ENCODE measurements at regions not wholly inside any gene's neighbourhood (a gene's known extent, or its start where the extent isn't known, plus 50 kb on each side); places are given as distances from the start of the nearest gene placed in this dataset.
"Not testable (repeated sequence)": the region's sequence is repeated elsewhere in the genome, so short reads cannot be mapped to it uniquely, and the experiment has no call there.

GRCh38 chr6:169093066-169093723 lies 160.5 kb downstream of the THBS2 start:
- WGBS = 83% methylated on average over 11 of the region's 11 CpGs

GRCh38 chr6:169092375-169092774 lies 161.3 kb downstream of the THBS2 start:
- peaks cover 2 to 6% (median 4%) of the 10 kb centered on the region in 4 donors for H3K9me3 ChIP-seq (ENCODE audit: control insufficient read depth in 4 of 4, low read length in 3 of 4)
- H3K27ac ChIP-seq (ENCODE audit: low read depth in 1 of 2, low read length in 2 of 2) = no peak overlapping the region
- WGBS = 41% methylated on average over 3 of the region's 3 CpGs
- TF ChIP-seq HNF4A (conservative IDR thresholded peaks at IDR 0.05) (peak in 1 of 2 donors; percentile 41), FOXA1 (IDR thresholded peaks at IDR 0.05) (no peak), SP1 (IDR thresholded peaks at IDR 0.05) (no peak)
- H3K4me1 ChIP-seq (ENCODE audit: control insufficient read depth in 4 of 4, insufficient read depth in 4 of 4, low read length in 3 of 4) = no peaks in the 10 kb centered on the region
- H3K27me3 ChIP-seq (ENCODE audit: control insufficient read depth in 4 of 4, insufficient read depth in 4 of 4, low read length in 3 of 4) = no peaks in the 10 kb centered on the region
- DNase-seq (ENCODE audit: low spot score) = no peak
- H3K36me3 ChIP-seq (ENCODE audit: control insufficient read depth in 4 of 4, insufficient read depth in 3 of 4, low read depth in 1 of 4, low read length in 3 of 4) = no peaks in the 10 kb centered on the region
- H3K4me3 ChIP-seq (ENCODE audit: low read depth in 1 of 3, low read length in 3 of 3) = no peak overlapping the region
- no peak overlapping the region for H3K9ac ChIP-seq (ENCODE audit: low read depth in 1 of 2, low read length in 2 of 2)

More at GRCh38 chr6:169093066-169093723, 160.5 kb downstream of the THBS2 start:
- Histone ChIP-seq H3K4me3 (ENCODE audit: low read depth in 1 of 3, low read length in 3 of 3) (no peak overlapping the region), H3K4me1 (ENCODE audit: control insufficient read depth in 4 of 4, insufficient read depth in 4 of 4, low read length in 3 of 4) (no peaks in the 10 kb centered on the region), H3K9ac (ENCODE audit: low read depth in 1 of 2, low read length in 2 of 2) (no peak overlapping the region), H3K36me3 (ENCODE audit: control insufficient read depth in 4 of 4, insufficient read depth in 3 of 4, low read depth in 1 of 4, low read length in 3 of 4) (no peaks in the 10 kb centered on the region), H3K27me3 (ENCODE audit: control insufficient read depth in 4 of 4, insufficient read depth in 4 of 4, low read length in 3 of 4) (no peaks in the 10 kb centered on the region), H3K9me3 (ENCODE audit: control insufficient read depth in 4 of 4, low read length in 3 of 4) (peaks cover 2 to 6% (median 4%) of the 10 kb centered on the region in 4 donors), H3K27ac (ENCODE audit: low read depth in 1 of 2, low read length in 2 of 2) (no peak overlapping the region)
- DNase-seq (ENCODE audit: low spot score) = no peak
- no peak for TF ChIP-seq FOXA2 (IDR thresholded peaks at IDR 0.05)
- no peak for TF ChIP-seq RXRA (IDR thresholded peaks at IDR 0.05)
- no peak for TF ChIP-seq ATF3 (IDR thresholded peaks at IDR 0.05)
- no peak for TF ChIP-seq GABPA (IDR thresholded peaks at IDR 0.05 in 1 of 2, conservative IDR thresholded peaks at IDR 0.05 in 1 of 2)
- TF ChIP-seq ZBTB33 (IDR thresholded peaks at IDR 0.05) = no peak
- TF ChIP-seq MAX (IDR thresholded peaks at IDR 0.05) = no peak
- TF ChIP-seq HNF4G (IDR thresholded peaks at IDR 0.05) = no peak
- no peak for TF ChIP-seq SP1 (IDR thresholded peaks at IDR 0.05)
- TF ChIP-seq YY1 (IDR thresholded peaks at IDR 0.05) = no peak
- no peak for TF ChIP-seq JUND (IDR thresholded peaks at IDR 0.05)
- TF ChIP-seq EGR1 (IDR thresholded peaks at IDR 0.05; ENCODE audit: low read depth in 2 of 2) = no peak
- no peak for TF ChIP-seq HNF4A (conservative IDR thresholded peaks at IDR 0.05)
- TF ChIP-seq RAD21 (IDR thresholded peaks at IDR 0.05) = no peak
- TF ChIP-seq CTCF (IDR thresholded peaks at IDR 0.05; ENCODE audit: low read depth, low read length, missing input control) = no peak
- no peak for TF ChIP-seq TAF1 (conservative IDR thresholded peaks at IDR 0.05)
- no peak for TF ChIP-seq FOXA1 (IDR thresholded peaks at IDR 0.05)

- WGBS = 63% methylated on average over 2 of the region's 2 CpGs
- H3K9ac ChIP-seq (ENCODE audit: low read depth in 1 of 2, low read length in 2 of 2); DNase-seq (ENCODE audit: low spot score); H3K27ac ChIP-seq (ENCODE audit: low read depth in 1 of 2, low read length in 2 of 2); H3K4me1 ChIP-seq (ENCODE audit: control insufficient read depth in 4 of 4, insufficient read depth in 4 of 4, low read length in 3 of 4); H3K9me3 ChIP-seq (ENCODE audit: control insufficient read depth in 4 of 4, low read length in 3 of 4); H3K27me3 ChIP-seq (ENCODE audit: control insufficient read depth in 4 of 4, insufficient read depth in 4 of 4, low read length in 3 of 4); H3K36me3 ChIP-seq (ENCODE audit: control insufficient read depth in 4 of 4, insufficient read depth in 3 of 4, low read depth in 1 of 4, low read length in 3 of 4); H3K4me3 ChIP-seq (ENCODE audit: low read depth in 1 of 3, low read length in 3 of 3): not testable (repeated sequence)
Observed at GRCh38 chr6:169090514-169091127, 163.0 kb downstream of the THBS2 start.

Measured in liver (tissue), 8 donors.